Kidney (tissue), 13 donors: ENCODE measurements at regions not wholly inside any gene's neighbourhood (a gene's known extent, or its start where the extent isn't known, plus 50 kb on each side); places are given as distances from the start of the nearest gene placed in this dataset.

ENCODE experiments used
- DNase-seq, 5 donors: peaks; one replicate each; pipeline ENCODE4 v3.0.0-alpha.2; 2013 to 2020
- FAIRE-seq: peaks from 2 replicates; lab custom pipeline; 2012; peaks lifted over from hg19 to GRCh38; lab: Jason Lieb, UNC
- H3K27ac ChIP-seq, 2 donors: one replicate each; pipeline ENCODE4 v1.7.0; 2013; ENCODE audit warnings: low read depth in 2 of 2, low read length in 2 of 2, inconsistent platforms in 1 of 2
- H3K27me3 ChIP-seq: one replicate; pipeline ENCODE4 v1.7.1; 2013; ENCODE audit warnings: low read length, inconsistent platforms; ENCODE audit not compliant: control insufficient read depth, insufficient read depth
- H3K36me3 ChIP-seq, 3 donors: one replicate each; pipeline versions ENCODE4 v1.7.0 to v1.7.1; 2013; ENCODE audit warnings: low read length in 3 of 3, control low read depth in 1 of 3, inconsistent platforms in 1 of 3; ENCODE audit not compliant: insufficient read depth in 3 of 3, control insufficient read depth in 2 of 3
- H3K4me1 ChIP-seq, 3 donors: one replicate each; pipeline versions ENCODE4 v1.7.0 to v1.7.1; 2013; ENCODE audit warnings: low read length in 3 of 3, inconsistent platforms in 1 of 3, low read depth in 1 of 3; ENCODE audit not compliant: control insufficient read depth in 2 of 3, insufficient read depth in 2 of 3
- H3K4me3 ChIP-seq, 3 donors: one replicate each; pipeline versions ENCODE4 v1.7.0 to v1.8.1; 2013; ENCODE audit warnings: low read length in 3 of 3, control low read depth in 1 of 3, inconsistent platforms in 1 of 3
- H3K9ac ChIP-seq, 3 donors: one replicate each; pipeline versions ENCODE4 v1.7.0 to v1.7.1; 2013; ENCODE audit warnings: low read length in 3 of 3, control low read depth in 1 of 3, inconsistent platforms in 1 of 3
- H3K9me3 ChIP-seq, 3 donors: one replicate each; pipeline versions ENCODE4 v1.7.0 to v1.7.1; 2013; ENCODE audit warnings: low read length in 3 of 3, control low read depth in 1 of 3, inconsistent platforms in 1 of 3; ENCODE audit not compliant: control insufficient read depth in 2 of 3, insufficient read depth in 1 of 3
- intact Hi-C: fragments of 100-400 bp; cut with DNase I; formaldehyde crosslinking; loops from one replicate; pipeline ENCODE4 v1.11.1; 2022
- TF ChIP-seq, protein P1 (sequence below): IDR thresholded peaks from 3 replicates; pipeline ENCODE4 v1.5.1; 2012; ENCODE audit warnings: mild to moderate bottlenecking, moderate library complexity, borderline replicate concordance; ENCODE audit not compliant: insufficient read depth; ENCODE audit errors: extremely low read depth
- donor health status: control.
- donor health status: control.
- donor health status: control.
- donor health status: control.
- donor health status: control.
- donor health status: DM: yes; HTN: yes; CAD: no.
- donor health status: Normal renal cell carcinoma (clear cell type).

DNA sequence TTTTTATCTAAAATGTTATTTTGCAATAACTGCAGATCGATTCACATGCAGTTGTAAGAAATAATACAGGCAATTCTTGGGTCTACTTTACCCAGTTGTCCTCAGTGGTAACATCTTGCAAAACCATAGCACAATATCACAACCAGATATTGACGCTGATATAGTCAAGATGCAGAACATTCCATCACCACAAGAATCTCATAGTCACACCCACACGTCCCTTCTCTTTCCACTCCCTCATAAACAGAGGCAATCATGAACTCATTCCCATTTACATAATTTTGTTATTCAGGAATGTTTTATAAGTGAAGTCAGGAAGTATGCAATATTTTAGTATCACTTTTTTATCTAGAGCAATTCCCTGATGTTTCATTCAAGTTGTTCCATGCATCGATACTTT lies 797.5 kb upstream of the RAB6C start:
- TF ChIP-seq, protein P1, sequence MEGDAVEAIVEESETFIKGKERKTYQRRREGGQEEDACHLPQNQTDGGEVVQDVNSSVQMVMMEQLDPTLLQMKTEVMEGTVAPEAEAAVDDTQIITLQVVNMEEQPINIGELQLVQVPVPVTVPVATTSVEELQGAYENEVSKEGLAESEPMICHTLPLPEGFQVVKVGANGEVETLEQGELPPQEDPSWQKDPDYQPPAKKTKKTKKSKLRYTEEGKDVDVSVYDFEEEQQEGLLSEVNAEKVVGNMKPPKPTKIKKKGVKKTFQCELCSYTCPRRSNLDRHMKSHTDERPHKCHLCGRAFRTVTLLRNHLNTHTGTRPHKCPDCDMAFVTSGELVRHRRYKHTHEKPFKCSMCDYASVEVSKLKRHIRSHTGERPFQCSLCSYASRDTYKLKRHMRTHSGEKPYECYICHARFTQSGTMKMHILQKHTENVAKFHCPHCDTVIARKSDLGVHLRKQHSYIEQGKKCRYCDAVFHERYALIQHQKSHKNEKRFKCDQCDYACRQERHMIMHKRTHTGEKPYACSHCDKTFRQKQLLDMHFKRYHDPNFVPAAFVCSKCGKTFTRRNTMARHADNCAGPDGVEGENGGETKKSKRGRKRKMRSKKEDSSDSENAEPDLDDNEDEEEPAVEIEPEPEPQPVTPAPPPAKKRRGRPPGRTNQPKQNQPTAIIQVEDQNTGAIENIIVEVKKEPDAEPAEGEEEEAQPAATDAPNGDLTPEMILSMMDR = no peak
- intact Hi-C loops = no loop called here
- H3K27ac ChIP-seq = no peak overlapping the region
- no peaks in the 10 kb centered on the region for H3K9me3 ChIP-seq
- DNase-seq (no peak), FAIRE-seq (no peak)
- H3K4me1 ChIP-seq = no peaks in the 10 kb centered on the region
- H3K9ac ChIP-seq = no peak overlapping the region
- H3K36me3 ChIP-seq = no peaks in the 10 kb centered on the region
- no peaks in the 10 kb centered on the region for H3K27me3 ChIP-seq
- no peak overlapping the region for H3K4me3 ChIP-seq

DNA sequence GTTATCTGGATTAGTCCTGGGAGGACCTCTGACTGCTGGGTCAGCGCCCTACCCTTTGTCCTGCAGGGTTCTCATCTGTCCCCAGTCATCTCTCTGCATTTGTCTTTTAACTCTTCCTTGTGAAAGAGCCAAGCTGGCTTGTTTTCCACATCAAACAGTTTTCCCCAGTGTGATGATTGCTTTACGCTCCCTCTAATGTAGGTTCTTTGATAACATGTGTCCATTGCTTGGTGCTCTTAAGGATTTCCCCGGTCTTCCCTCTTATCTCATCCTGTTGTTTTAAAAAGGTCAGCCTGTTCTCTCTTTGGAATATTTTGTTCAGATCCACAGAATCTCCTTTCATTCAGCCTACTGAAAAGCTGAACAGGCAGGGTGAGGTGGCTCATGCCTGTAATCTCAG lies 792.1 kb upstream of the RAB6C start:
- H3K27me3 ChIP-seq = no peaks in the 10 kb centered on the region
- no peaks in the 10 kb centered on the region for H3K36me3 ChIP-seq
- no peak overlapping the region for H3K9ac ChIP-seq
- peaks cover 0 to 4% (median 0%) of the 10 kb centered on the region in 3 donors for H3K4me1 ChIP-seq
- intact Hi-C loops = no loop called here
- TF ChIP-seq, protein P1 = no peak
- FAIRE-seq (no peak), DNase-seq (no peak)
- no peak overlapping the region for H3K27ac ChIP-seq
- H3K4me3 ChIP-seq = no peak overlapping the region
- H3K9me3 ChIP-seq = no peaks in the 10 kb centered on the region

DNA sequence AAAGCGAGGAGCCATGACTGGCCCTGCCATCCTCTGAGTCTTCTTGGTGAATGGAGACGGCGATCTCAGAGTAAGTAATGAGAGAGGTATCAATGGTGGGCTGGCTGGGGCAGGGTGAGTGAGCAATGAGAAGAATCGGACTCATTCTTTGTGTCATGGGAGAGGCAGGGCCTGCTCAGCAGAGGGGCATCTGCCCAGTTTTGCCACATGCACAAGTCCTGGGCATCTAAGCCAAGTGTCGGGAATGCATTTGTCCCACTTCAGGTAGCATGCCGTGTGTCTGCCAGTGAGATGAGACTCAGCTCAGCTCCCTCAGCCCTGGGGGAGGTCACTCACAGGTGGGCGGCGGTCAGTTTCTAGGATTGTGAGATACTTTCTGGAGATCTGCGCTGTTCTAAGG lies 791.0 kb upstream of the RAB6C start:
- intact Hi-C loops = no loop called here
- H3K9ac ChIP-seq = no peak overlapping the region
- H3K9me3 ChIP-seq = no peaks in the 10 kb centered on the region
- H3K4me3 ChIP-seq = no peak overlapping the region
- no peak overlapping the region for H3K27ac ChIP-seq
- H3K27me3 ChIP-seq = no peaks in the 10 kb centered on the region
- H3K36me3 ChIP-seq = no peaks in the 10 kb centered on the region
- DNase-seq (no peak), FAIRE-seq (no peak)
- TF ChIP-seq, protein P1 = no peak
- H3K4me1 ChIP-seq = peaks cover 0 to 4% (median 0%) of the 10 kb centered on the region in 3 donors
